SU-DHL-6 (cell line): ENCODE measurements at regions not wholly inside any gene's neighbourhood (a gene's known extent, or its start where the extent isn't known, plus 50 kb on each side); places are given as distances from the start of the nearest gene placed in this dataset.

Experiments
- EZH2phosphoT487 ChIP-seq: fragments of 200-600 bp; sonication (generic), shearing (Covaris generic); conservative IDR thresholded peaks from 2 replicates; pipeline ENCODE4 v1.6.1; 2018; ENCODE audit warnings: mild to moderate bottlenecking, antibody characterized with exemption, low read length, moderate library complexity, mixed read lengths
- TF ChIP-seq, protein P1 (sequence below): fragments of 200-600 bp; sonication (generic); IDR thresholded peaks from one replicate; pipeline ENCODE4 v1.5.1; 2017; ENCODE audit warnings: antibody characterized with exemption, mild to moderate bottlenecking, low read length, moderate library complexity; ENCODE audit not compliant: insufficient read depth, poor library complexity, severe bottlenecking

DNA sequence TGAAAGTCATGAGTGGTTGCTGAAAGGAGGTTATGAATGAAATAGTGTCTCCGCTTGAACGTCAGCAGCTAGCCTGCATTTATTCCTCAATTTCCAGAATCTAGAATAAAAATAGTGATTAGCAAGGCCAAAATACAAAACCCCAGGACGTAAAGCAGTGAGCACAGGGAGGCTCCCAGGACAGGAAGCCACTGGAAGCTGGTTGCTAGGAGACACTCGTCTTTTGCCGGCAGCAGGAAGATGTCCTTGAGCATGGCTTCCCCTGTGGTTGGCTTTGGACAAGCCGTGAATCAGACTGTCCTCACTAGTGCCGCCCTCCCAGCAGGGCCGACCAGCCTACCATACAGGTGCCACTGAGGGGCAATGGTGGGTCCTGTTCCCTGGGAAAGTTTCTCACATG, 374.4 kb downstream of the MTX2 start:
- TF ChIP-seq, protein P1, sequence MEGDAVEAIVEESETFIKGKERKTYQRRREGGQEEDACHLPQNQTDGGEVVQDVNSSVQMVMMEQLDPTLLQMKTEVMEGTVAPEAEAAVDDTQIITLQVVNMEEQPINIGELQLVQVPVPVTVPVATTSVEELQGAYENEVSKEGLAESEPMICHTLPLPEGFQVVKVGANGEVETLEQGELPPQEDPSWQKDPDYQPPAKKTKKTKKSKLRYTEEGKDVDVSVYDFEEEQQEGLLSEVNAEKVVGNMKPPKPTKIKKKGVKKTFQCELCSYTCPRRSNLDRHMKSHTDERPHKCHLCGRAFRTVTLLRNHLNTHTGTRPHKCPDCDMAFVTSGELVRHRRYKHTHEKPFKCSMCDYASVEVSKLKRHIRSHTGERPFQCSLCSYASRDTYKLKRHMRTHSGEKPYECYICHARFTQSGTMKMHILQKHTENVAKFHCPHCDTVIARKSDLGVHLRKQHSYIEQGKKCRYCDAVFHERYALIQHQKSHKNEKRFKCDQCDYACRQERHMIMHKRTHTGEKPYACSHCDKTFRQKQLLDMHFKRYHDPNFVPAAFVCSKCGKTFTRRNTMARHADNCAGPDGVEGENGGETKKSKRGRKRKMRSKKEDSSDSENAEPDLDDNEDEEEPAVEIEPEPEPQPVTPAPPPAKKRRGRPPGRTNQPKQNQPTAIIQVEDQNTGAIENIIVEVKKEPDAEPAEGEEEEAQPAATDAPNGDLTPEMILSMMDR, result no peak
- no peak for TF ChIP-seq EZH2phosphoT487
